GM12872 (cell line): ENCODE measurements at regions not wholly inside any gene's neighbourhood (a gene's known extent, or its start where the extent isn't known, plus 50 kb on each side); places are given as distances from the start of the nearest gene placed in this dataset.

ENCODE experiments used
- CTCF ChIP-seq: IDR thresholded peaks from 3 replicates; pipeline ENCODE4 v1.5.1; 2011; ENCODE audit warnings: low read depth, mild to moderate bottlenecking, low read length, moderate library complexity; ENCODE audit not compliant: insufficient read depth

- no peak for TF ChIP-seq CTCF
Measured at GRCh38 chr16:73569266-73569980, 521.5 kb upstream of the ZFHX3 start.

- no peak for TF ChIP-seq CTCF
Measured at GRCh38 chr16:73568769-73569168, 520.8 kb upstream of the ZFHX3 start.

- no peak for TF ChIP-seq CTCF
Measured at GRCh38 chr16:73565925-73566324, 518.0 kb upstream of the ZFHX3 start.

GRCh38 chr16:73565263-73565662 lies 517.3 kb upstream of the ZFHX3 start:
- no peak for TF ChIP-seq CTCF

GRCh38 chr16:73563709-73564108 lies 515.8 kb upstream of the ZFHX3 start:
- no peak for TF ChIP-seq CTCF

- no peak for TF ChIP-seq CTCF
Measured at GRCh38 chr16:73560497-73560896, 512.6 kb upstream of the ZFHX3 start.

GRCh38 chr16:73558219-73558618 lies 510.3 kb upstream of the ZFHX3 start:
- TF ChIP-seq CTCF, result no peak
